NCI-H2196 treated with DMSO at 0.1 percent for 48 hours (cell line): ENCODE measurements at regions not wholly inside any gene's neighbourhood (a gene's known extent, or its start where the extent isn't known, plus 50 kb on each side); places are given as distances from the start of the nearest gene placed in this dataset.

Experiments
- DNase-seq: peaks from one replicate; lab custom pipeline; 2025; ENCODE audit not compliant: unreplicated experiment; lab: John Stamatoyannopoulos, UW

DNA sequence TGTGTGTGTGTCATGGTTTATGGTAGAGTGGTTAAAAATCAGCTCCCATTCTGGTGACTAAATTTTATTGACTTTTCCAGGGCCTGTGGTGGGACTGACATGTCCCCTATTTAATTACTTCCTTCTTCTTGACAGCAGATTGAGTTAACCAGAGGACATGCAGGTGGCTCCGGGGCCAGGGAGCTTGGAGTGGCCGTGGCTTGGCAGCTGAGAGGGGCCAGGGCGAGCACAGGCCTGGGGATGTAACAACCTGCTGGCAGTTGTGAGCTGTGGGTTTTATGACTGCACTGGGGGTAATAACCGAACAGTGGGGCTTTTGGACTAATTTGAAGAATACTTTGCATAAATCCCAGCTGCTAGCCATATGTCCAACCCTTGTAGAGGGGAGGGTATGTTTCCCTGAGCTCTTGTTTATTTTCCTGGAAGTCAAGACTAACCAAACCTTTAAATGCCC, 186.0 kb downstream of the MID1IP1 start:
- DNase-seq: no peak

DNA sequence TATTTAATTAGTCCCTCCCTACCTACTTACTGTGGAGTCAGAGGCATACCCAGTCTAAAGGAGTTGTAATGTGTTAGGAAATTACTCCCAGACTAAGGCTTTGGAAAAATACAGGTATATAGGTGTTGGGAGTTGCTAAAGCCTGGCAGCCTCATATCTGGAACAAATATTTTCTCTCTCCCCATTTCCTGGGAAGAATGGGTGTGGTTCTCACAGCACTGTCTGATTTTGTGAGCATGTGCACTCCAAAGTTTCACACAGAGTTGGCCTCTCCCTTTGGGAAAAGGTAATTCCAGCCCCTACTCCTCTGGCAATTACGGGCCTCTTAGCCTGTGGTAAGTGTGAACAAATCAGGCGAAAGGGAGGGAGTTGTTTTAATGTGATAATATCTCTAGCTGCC, 187.0 kb downstream of the MID1IP1 start:
- DNase-seq: no peak

DNA sequence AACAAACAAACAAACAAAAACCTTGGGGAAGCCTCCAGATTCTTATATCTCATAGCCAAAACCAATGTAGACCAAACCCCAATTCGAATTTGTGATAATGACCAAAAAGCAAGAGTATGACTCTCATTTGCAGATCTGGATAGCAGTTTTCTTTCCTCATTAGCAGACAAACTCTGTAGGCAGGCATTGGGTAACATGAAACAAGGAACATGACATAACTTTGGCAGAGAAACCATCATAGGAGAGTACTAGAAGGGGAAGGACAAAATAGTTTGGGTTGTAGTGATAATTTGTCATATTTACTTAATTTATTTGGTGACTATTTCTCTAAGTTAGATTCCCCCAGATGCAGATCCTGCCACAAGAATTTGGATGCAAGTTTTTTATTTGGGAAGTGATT, 187.8 kb downstream of the MID1IP1 start:
- no peak for DNase-seq

DNA sequence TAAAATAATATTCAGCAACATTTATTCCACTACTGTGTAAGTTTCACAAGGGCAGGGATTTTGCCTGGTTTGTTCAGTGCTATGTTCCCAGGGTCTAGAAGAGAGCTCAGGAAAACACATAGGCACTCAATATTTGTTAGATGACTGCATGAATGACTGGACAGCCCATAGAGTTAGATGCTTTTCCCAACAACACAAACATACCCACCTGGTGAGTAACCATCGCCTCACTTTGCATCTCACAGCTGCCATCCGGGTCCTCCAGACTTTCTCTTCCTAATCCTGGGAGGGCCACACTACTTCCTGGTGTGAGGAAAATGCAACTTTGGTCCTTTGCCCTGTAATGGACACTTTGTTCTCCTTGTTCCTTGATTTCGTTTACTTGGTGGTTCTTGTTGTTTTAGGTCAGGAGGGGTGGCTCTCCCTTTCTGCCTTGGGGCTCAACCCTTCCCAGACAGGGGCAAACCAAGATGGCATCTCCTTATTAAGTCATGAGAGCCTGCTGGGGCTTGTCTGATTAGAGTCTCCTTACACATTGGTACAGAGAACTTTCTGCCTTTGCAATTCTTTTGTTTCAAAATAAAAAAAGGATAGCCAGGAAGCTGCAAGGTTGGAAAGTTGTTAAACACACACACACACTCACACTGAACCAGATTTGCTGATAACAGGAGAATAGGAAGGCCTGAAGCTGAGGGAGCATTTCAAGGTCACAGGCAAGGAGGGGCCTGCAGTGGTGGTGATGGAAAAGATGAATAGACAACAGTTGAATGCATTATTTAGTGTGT, 190.6 kb downstream of the MID1IP1 start:
- DNase-seq: no peak

DNA sequence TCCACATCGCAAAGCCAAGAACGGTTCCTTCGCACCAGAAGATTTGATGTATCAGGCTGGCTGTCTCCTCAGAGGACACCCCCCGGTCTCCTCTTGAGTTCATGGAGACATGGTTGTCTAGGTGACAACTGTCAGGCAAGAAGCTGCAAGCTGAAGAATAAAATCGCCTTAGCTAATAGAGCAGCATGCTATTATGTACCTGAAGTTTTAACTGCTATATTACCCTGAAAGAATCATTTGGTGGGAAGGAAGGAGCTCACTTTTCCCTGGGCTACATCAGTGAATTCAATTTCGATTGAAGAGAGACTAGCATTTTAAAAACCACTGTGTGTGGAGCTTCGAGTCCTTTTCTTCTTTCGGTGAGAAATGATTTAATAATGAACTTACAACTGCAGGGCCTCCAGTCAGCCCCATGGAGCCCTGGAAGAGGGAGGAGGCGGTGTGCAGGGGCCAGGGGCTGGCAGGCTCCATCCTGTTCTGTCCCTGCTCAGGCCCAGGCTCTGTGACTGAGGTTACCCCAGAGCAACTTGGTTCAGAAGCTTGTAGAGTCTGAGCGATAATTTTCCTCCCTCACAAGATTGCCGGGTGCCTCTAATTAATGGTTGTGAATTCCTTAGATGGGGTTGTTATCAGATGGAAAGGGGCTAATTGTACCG, 191.3 kb downstream of the MID1IP1 start:
- DNase-seq: no peak

DNA sequence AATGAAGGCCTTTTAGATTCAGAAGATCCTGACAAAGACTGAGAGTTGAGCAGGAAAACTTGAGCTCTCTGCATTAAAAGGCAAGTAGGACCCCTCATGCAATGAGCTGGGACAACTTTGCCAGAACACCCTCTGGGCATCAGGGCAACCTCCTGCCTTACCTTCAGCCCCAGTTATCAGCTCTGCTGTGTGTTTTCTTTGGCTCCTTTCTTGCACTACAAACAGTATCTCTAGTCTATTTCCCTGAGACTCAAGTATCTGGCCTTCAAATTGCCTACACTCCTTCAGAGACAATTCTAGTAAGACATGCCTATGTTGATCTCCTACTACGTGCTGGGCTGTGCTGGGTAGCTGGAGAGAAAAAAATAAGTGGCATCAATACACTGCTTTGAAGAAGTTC, 192.2 kb downstream of the MID1IP1 start:
- no peak for DNase-seq

DNA sequence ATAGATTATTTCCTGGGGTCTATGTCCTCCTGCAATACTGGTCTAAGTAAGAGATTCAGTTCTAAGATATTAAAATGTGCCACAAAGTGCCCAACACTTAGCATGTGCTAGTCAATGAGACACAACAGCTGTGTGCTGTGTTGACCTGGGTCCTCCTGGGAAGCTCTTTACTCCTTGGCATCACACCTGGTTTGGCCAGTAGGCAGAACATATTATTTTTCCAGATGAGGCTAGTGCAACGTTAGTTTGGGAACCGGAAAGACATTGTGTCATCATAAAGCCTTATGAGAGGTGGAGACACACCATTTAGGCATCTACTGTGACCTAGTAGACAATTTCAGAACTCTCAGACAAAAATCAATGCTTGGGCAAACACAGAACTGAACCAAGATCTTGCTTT, 197.8 kb downstream of the MID1IP1 start:
- DNase-seq: no peak

DNA sequence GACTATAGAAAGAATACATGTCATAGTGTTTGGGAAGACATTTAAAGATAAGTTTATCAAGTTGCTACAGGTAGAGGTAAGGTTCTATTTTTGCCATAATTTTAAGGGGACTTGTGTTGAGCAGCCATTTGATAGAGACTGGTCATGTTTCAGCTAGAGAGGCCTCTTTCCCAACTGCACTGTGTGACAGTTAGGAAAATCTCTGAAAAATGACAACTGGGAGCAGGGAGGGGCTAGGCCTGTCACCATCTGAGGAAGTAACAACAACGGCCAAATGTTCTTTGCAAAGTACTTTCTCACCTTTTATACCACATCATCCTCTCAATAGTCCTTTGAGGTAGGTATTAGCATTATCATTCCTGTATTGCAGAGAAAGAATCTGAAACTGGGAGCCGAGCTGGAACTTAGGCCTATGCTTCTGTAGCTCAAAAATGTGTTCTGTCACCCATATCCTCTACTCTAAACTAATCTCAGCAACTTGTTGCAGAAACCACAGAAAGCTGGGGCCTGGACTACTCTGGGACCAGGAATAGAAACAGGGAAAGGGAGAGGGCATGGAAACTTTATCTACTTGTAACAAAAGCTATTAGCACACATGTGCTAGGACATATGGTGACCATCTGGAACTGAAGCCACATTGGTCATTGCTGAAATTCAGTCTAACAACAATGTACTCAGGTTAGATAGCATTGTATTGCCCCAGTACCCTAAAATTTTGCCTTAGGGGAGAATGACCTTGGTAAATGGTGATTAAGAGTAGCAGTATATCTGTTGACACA, 198.9 kb downstream of the MID1IP1 start:
- no peak for DNase-seq

DNA sequence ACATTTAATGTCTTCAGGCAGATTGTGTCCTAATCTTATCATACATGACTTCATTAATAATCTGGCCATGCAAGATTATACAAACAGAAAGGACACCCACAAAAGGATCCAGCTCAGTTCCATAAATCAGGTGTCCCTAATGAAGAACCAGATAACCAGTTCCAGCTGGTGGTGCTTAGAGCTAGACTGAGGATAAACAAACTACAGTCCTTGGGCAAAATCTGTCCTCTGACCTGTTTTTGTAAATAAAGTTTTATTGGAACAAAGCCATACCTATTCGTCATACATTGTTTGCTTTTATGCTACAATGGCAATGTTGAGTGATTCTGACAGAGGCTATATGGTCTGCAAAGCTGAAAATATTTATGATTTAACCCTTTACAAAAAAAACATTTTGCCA, 199.5 kb downstream of the MID1IP1 start:
- DNase-seq: no peak

DNA sequence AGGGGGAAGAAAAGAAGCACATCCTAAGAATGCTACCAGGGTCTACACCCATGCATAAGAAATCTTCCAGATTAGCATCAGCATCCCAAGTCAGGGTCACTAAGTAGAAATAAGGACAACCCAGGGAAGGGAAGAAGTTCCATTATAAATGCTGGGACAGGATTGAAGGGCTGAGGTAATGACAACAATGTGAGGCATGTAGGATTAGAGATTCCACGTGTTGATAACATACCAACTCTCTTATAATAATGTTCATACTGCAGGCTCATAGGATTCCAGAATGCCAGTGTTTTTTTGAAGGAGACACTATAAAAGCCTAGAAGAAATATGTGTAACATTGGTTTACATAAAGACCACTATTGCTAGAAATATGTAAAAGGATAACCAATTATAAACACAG, 201.2 kb downstream of the MID1IP1 start:
- DNase-seq: no peak

DNA sequence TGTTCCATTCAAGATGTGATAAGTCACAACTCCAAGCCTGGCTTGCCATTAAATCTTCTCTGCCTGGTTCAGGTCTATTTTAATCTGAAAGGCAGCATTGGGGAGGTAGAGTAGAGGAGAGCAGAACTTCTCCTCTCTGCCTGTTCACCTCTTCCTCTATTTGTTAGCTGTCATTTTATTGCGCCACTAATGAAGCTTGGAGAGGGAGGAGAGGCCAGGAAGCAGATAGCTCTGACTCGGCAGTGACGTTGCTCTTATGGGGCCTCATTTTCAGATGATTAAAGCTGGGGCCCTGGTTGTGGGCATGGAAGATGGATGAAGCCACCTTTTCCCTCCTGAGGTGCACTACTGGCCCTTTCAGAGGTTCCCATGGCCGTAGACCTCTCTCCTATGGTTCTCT, 207.3 kb downstream of the MID1IP1 start:
- DNase-seq: no peak

DNA sequence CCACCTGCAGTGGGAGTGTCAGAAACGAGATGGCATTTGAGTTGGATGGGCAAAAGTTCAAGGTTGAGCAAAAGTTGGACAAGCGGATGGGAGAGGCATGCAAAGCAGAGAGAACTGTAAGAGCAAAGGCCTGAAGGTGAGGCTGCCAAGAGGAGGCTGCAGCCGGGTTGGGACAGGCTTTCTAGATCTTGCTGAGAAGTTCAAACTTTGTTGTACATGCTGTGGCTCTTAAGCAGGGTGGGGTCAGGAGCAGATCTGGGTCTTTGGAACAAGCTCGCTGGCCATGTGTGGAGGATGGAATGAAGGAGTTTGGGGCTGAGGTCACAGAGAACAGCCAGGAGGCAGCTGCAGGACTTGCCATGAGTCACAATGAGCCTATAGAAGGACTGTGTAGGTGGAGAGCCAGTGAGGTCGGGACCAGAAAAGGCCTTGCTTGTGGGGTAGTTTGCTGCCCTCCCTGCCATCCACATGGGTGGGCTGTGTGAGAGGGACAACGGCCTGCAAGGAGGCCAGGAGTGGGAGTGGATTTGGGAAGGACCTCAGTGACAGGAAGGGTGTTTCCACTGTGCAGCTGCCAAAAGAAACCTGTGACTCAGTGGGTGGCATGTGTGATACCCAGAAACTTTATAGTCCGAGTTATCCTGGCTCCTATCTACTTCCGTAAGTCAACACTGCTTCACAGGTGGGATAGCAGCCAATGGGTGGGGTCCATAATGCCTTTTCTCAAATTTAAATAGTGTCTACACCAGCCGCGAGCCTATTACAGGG, 210.4 kb downstream of the MID1IP1 start:
- no peak for DNase-seq

DNA sequence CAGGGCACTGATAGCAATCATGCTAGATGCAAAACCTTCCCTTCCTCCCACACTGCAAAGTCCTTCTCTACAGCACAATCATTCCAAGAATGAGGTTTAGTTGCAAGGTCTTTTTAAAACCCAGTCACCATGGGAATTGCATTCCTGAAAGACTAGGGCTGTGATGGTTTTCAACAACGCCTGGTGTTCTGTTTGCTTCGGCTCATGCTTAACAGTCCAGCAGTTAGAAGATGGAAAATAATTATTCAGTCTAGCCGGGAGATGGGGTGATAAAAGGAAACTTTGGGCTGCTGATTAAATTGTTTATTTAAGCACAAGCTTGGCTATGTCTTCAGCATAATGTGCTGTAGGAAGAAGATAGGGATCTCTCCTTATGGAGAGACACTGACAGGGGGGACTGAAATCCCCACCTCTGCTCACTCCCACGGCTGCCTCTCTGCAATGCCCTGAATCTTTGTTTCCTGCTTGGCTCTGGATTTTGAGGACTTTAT, 211.4 kb downstream of the MID1IP1 start:
- DNase-seq: no peak

DNA sequence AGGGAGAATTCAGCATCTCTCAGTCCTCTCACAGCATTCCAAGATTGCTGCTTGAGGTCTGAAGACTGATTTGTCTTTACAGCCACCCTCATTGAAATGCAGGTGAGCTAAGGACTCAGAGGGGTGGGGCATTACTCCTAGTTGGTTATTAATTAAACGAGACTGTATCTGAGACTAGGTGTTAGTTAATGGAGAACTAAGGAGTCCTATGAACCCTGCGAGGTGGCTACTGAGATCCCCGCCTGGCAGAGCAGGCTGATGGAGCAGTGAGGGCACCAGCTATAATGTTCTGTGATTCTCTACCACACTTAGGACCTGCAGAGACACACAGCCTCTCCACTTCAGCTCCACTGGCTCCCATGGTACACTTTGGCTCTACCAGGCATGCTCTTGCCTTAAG, 215.3 kb downstream of the MID1IP1 start:
- DNase-seq: no peak

DNA sequence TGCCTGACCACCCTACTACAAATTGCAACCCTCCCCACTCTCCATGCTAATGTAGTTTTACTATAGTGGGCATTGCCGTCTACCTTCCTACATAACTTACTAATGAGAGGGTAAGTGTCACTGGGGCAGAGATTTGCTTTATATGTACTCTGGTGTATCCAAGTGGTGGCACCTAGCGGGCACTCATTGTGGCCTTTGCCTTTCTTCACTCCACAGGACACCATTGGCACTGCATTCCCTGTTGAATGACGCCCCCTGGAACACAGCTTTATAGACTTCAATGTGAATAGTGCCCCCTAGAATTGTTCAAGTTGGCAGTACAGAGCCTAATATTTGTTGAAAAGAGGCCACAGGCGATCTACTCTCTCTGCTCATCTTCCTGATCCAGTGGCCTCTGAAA, 215.8 kb downstream of the MID1IP1 start:
- no peak for DNase-seq

DNA sequence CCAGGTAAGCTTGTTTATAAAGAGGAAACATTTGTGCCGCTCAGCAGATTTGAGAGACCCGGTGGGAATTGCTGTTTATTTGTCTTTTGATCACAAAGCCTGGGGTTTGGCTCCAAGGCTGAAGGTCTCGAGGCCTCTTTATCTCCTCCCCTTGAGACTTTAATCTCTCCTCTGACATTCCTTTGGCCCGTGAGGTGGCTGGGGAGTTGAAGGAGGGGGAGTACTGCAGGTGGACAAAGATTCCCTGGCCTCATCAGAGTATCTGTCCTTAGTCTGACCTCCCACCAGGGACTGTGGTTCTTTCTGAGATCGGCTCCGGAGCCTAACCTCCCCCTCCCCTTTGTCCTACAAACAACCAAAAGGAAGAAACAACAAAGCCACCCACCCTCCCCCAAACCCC, 216.5 kb downstream of the MID1IP1 start:
- DNase-seq: no peak

DNA sequence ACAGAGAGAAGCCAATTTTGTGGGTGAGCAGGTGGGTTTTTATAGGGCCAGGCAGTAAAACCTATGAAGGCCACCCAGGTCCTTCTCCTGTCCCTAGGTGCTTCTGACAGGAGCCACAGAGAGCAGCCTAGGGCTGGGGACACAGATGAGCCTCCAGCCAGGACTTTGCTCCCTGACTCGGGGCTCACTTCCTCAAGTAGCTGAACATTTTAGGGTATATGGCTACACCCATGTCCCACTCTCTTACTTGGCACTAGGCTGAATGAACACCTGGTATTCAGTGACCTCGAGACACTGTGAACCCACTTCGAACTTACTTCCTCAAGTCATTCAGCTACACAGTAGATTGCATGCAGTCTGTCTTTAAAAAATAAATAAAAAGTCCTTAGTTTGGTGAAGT, 217.3 kb downstream of the MID1IP1 start:
- DNase-seq: no peak

DNA sequence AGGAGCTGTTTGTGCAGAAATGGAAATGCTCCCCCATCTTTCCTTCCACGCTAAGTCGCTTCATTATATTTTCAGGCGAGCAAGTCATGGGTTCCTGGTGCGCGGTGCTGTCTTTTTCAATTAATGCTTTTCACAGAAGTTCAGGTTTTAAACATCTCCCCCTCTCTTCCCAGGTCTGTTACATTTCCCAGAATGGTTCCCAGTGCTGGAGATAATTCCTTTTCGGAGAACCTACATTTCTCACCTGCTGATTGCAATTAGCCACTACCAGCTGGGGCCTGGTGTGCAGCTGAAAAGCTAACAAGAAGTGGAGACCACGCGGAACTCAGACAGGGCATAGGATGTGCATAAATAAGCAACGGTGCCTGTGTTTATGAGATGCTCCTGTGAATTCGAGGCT, 217.8 kb downstream of the MID1IP1 start:
- DNase-seq: no peak

DNA sequence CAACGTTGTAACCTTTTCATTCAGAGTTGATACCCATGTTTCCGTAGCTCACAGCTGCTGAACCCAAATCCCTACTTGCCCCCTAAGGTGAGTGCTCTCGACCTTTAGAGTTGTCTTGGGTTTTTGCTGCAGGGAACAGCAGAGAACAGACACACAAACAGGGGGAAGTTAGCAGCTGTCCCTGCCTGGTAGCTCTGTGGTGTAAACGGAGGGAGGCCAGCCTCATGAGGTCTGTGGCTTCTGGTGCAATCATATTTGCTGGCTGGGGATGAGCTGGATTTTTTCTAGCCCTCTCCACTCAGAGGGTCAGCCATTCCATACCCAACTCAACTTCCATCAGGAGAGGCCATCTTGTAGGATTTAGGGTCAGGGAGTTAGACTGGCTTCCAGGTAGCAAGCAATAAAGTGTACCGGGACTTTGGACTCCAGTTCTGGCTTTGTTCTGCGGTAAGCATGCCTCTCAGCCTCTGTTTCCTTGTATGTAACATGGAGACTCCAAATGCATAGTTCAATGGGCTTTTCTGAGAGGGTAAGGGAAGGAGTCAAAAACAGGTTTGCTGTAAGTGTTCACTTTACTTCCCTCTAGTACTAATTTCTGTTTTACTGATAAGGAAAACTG, 218.9 kb downstream of the MID1IP1 start:
- no peak for DNase-seq

DNA sequence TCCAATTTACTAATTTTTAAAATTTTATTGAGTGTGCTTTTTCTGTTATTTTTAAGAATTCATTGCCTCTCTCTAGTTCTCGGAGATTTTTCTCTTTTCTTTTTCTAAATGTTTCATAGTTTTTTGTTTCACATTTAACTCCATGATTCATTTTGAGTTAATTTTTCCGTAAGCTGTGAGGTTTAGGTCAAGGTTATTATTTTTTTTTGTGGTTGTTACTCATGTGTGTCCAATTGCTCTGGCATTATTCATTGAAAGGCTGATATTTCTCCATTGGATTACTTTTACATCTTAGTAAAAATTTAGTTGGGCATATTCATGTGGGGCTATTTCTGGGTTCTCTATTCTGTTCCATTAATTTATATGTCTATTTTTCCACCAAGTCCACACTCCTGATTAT, 220.8 kb downstream of the MID1IP1 start:
- DNase-seq: no peak

DNA sequence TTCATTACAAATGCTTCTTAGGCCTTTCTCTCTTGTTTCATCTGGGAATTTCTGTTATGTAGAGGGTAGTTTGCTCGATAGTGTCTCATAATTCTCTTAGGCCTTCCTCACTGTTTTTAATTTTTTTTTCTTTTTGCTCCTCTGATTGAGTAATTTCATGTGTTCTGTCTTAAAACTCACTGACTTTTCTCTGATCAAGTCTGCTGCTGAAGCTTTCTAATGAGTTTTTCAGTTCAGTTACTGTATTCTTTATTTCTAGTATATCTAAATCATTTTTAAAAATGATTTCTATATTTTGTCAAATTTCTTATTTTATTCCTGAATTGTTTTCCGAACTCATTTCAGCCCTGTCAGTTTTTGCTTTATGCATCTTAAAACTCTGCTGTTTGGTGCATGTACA, 228.0 kb downstream of the MID1IP1 start:
- DNase-seq: no peak
